CD4-positive, alpha-beta T cell treated with Interleukin-15 for 1 hour (primary cell): ENCODE measurements at regions not wholly inside any gene's neighbourhood (a gene's known extent, or its start where the extent isn't known, plus 50 kb on each side); places are given as distances from the start of the nearest gene placed in this dataset.
"Not testable (repeated sequence)": the region's sequence is repeated elsewhere in the genome, so short reads cannot be mapped to it uniquely, and the experiment has no call there.

Experiments used
- DNase-seq: peaks from one replicate; pipeline ENCODE4 v3.0.0-alpha.2; 2020

- no peak for DNase-seq
Observed at GRCh38 chr5:72586788-72587530, 79.7 kb upstream of the ZNF366 start.

- DNase-seq: no peak
Observed at GRCh38 chr5:72584466-72584865, 77.3 kb upstream of the ZNF366 start.

- DNase-seq: not testable (repeated sequence)
Observed at GRCh38 chr5:72579290-72579689, 72.1 kb upstream of the ZNF366 start.

- no peak for DNase-seq
Observed at GRCh38 chr5:72572236-72572765, 65.1 kb upstream of the ZNF366 start.

- no peak for DNase-seq
Observed at GRCh38 chr5:72569408-72569944, 62.3 kb upstream of the ZNF366 start.

GRCh38 chr5:72566746-72567145 is 59.5 kb upstream of the ZNF366 start:
- DNase-seq: no peak

GRCh38 chr5:72565513-72566289 is 58.5 kb upstream of the ZNF366 start:
- no peak for DNase-seq

- no peak for DNase-seq
Observed at GRCh38 chr5:72562717-72563116, 55.5 kb upstream of the ZNF366 start.

- no peak for DNase-seq
Observed at GRCh38 chr5:72561148-72561972, 54.1 kb upstream of the ZNF366 start.

- DNase-seq: no peak
Observed at GRCh38 chr5:72559866-72560766, 52.9 kb upstream of the ZNF366 start.

- DNase-seq: no peak
Observed at GRCh38 chr5:72558383-72558782, 51.2 kb upstream of the ZNF366 start.

- DNase-seq: no peak
Observed at GRCh38 chr5:72558046-72558336, 50.8 kb upstream of the ZNF366 start.

- no peak for DNase-seq
Observed at GRCh38 chr5:72557167-72558045, 50.2 kb upstream of the ZNF366 start.
